Activated naive CD8-positive, alpha-beta T cell treated with anti-CD3 and anti-CD28 coated beads, Interleukin-2, amount 50 U/mL, for 24 hours (primary cell): ENCODE measurements at regions not wholly inside any gene's neighbourhood (a gene's known extent, or its start where the extent isn't known, plus 50 kb on each side); places are given as distances from the start of the nearest gene placed in this dataset.
"Not testable (repeated sequence)": the region's sequence is repeated elsewhere in the genome, so short reads cannot be mapped to it uniquely, and the experiment has no call there.

Experiments used
- ATAC-seq: fragments of 150-1000 bp; cut with Tn5 transposase; one replicate; pipeline ENCODE4 v1.10.0; 2021
- DNase-seq: peaks from one replicate; pipeline ENCODE4 v3.0.0; 2021
- H3K27ac Mint-ChIP-seq: one replicate; pipeline ENCODE4 v1.8.0; 2021; ENCODE audit warnings: mild to moderate bottlenecking, mixed read lengths
- H3K27me3 Mint-ChIP-seq: one replicate; pipeline ENCODE4 v1.8.0; 2021; ENCODE audit warnings: mixed read lengths
- H3K36me3 Mint-ChIP-seq: one replicate; pipeline ENCODE4 v1.8.0; 2021; ENCODE audit warnings: low read depth, mixed read lengths
- H3K4me1 Mint-ChIP-seq: one replicate; pipeline ENCODE4 v1.8.0; 2021; ENCODE audit warnings: mixed read lengths
- H3K4me3 Mint-ChIP-seq: one replicate; pipeline ENCODE4 v1.8.0; 2021; ENCODE audit warnings: mild to moderate bottlenecking, moderate library complexity, mixed read lengths
- H3K9me3 Mint-ChIP-seq: one replicate; pipeline ENCODE4 v1.8.0; 2021; ENCODE audit warnings: mixed read lengths

DNA sequence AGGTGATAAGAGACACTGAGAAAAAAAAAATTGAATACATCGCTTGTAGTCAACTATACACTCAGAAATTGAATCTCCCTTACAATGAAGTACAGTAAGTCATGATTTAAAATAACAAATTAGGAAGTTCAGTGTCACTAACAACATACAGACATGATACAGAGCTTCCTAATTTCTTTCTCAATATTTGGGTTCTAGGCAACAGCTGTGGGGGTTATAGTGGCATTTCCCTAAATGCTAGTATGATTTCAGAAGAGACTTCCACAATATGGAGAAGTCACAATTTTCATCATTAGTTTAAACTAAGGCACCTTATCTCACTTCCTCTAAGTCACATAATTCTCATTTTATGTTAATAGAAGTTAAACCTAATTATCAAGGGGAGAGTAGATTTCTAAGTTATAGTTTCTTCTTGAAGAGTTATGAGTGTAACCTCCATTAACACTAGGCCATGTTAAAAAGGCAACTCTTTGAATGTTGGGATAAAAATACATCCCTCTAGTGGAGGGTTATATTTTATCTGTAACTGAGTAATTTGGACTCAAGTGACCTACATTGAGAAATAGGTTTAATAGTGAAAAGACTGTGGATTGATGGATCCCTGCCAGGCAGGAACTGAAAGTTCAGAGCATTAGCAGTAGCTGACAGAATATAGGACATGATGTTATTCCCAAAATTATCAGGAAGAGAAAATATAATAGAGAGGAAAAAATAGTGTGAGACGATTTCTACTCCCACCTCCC, 286.0 kb upstream of the SUCLG2 start:
- no peaks in the 10 kb centered on the region for H3K36me3 Mint-ChIP-seq
- ATAC-seq (no peak), DNase-seq (no peak)
- H3K4me3 Mint-ChIP-seq: no peak overlapping the region
- peaks cover 14% of the 10 kb centered on the region for H3K9me3 Mint-ChIP-seq
- H3K4me1 Mint-ChIP-seq: peaks cover 14% of the 10 kb centered on the region
- H3K27me3 Mint-ChIP-seq: no peaks in the 10 kb centered on the region
- no peak overlapping the region for H3K27ac Mint-ChIP-seq

DNA sequence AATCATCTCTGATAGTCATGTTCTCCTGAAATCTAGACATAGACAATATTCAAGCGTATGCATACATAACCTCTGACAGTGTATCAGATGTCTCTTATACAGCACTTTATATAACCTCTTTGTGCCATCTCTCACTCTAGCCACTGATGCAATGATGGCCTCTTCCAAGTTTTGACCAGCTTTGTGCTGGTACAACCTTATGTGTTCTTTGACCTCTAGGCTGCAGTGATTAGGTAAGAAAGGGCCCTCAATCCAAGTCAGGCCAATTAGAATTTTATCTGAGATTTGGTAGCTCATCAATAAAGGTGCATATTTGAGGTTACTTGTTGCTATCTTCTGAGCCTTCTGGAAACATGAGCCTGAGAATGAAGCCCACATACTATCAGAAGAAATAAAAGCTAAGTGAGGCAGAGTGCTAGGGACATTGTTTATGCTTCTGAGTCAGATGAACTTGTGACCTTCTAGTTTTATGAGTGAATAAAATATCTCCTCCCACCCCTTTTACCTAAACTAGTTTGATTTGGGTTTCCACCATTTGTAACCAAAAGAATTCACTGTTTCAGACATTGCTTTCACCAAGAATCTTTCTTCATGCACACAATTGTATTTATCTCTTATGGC, 283.2 kb upstream of the SUCLG2 start:
- DNase-seq (no peak), ATAC-seq (no peak)
- peaks cover 14% of the 10 kb centered on the region for H3K4me1 Mint-ChIP-seq
- H3K4me3 Mint-ChIP-seq: no peak overlapping the region
- H3K27me3 Mint-ChIP-seq: no peaks in the 10 kb centered on the region
- H3K36me3 Mint-ChIP-seq: no peaks in the 10 kb centered on the region
- H3K9me3 Mint-ChIP-seq: peaks cover 13% of the 10 kb centered on the region
- no peak overlapping the region for H3K27ac Mint-ChIP-seq

DNA sequence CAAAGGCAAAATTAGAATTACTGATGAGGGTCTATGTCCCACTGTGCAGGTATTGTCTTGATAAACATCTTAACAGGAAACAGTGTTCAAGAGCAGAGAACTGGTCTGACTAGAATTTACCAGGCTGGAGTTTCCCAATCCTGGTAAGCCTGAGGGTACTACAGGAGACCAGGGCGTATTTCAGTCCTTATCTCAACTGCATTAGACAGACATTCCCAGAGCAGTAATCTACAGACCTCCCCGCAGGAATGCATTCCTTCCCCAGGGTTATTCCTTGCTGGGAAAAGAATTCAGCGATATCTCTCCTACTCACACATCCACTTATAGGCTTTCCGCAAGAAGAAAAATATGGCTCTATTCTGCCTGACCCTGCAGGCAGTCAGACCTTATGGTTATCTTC, 276.0 kb upstream of the SUCLG2 start:
- DNase-seq, H3K36me3 Mint-ChIP-seq: not testable (repeated sequence)

DNA sequence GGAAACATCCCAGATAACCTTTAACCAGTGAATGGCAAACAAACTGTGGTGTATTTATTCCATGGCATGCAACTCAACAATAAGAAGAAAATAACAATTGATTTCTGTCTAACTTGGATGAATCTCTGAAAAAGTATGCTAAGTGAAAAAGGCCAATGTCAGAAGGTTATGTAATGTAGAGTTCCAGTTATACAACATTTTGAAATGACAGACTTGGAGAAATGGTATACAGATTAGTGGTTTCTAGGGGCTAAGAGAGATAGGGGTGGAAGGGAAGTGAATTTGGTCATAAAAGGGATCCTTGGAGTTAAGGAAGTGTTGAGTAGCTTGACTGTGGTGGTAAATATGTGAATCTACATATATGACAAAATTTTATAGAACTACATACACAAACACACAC, 269.4 kb upstream of the SUCLG2 start:
- ATAC-seq: no peak
- peaks cover 15% of the 10 kb centered on the region for H3K9me3 Mint-ChIP-seq
- DNase-seq: no peak
- H3K27me3 Mint-ChIP-seq: no peaks in the 10 kb centered on the region
- H3K4me1 Mint-ChIP-seq: no peaks in the 10 kb centered on the region
- no peak overlapping the region for H3K27ac Mint-ChIP-seq
- H3K4me3 Mint-ChIP-seq: no peak overlapping the region
- no peaks in the 10 kb centered on the region for H3K36me3 Mint-ChIP-seq

More for the DNA sequence above, 276.0 kb upstream of the SUCLG2 start:
- not testable (repeated sequence) for H3K27me3 Mint-ChIP-seq, H3K4me3 Mint-ChIP-seq, H3K4me1 Mint-ChIP-seq, ATAC-seq, H3K27ac Mint-ChIP-seq
- peaks cover 10% of the 10 kb centered on the region for H3K9me3 Mint-ChIP-seq

DNA sequence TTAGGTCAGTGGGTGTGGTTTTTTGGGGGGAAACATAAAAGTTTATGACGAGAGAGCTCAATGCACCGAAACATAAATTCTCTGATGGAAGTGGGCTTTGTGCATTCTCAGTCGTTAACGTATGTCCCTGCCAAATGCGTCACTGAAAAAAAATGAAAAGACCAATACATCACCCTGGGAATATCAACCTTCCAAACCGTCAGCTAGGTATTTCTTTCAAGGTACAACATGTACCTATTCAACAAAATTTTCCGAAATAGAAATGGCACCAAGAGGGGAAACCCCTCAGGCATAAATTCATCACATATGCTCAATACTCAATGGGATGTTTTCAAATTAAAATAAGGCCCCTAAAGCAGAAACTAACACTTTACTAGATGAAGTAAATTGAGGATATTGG, 266.6 kb upstream of the SUCLG2 start:
- peaks cover 15% of the 10 kb centered on the region for H3K9me3 Mint-ChIP-seq
- H3K4me1 Mint-ChIP-seq: no peaks in the 10 kb centered on the region
- H3K27ac Mint-ChIP-seq: no peak overlapping the region
- DNase-seq: no peak
- H3K36me3 Mint-ChIP-seq: no peaks in the 10 kb centered on the region
- ATAC-seq: no peak
- no peaks in the 10 kb centered on the region for H3K27me3 Mint-ChIP-seq
- H3K4me3 Mint-ChIP-seq: no peak overlapping the region

DNA sequence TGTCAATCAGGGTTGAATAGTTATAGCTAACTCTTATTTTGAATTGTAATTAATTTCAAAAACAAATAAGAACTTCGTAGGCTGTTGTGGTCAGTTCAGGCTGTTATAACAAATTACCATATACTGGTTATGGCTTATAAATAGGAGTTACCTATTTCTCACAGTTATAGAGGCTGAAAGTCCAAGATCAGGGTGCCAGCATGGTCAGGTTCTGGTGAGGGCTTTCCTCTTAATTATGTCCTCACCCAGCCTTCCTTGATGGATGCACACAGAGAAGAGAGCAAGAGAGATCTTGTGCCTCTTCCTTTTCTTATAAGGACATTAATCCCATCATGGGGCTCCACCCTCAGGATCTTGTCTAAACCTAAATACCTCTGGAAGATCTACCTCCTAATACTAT, 265.9 kb upstream of the SUCLG2 start:
- no peak overlapping the region for H3K27ac Mint-ChIP-seq
- H3K4me3 Mint-ChIP-seq: no peak overlapping the region
- H3K27me3 Mint-ChIP-seq: no peaks in the 10 kb centered on the region
- no peak for DNase-seq
- H3K4me1 Mint-ChIP-seq: no peaks in the 10 kb centered on the region
- H3K9me3 Mint-ChIP-seq: peaks cover 10% of the 10 kb centered on the region
- no peak for ATAC-seq
- no peaks in the 10 kb centered on the region for H3K36me3 Mint-ChIP-seq

DNA sequence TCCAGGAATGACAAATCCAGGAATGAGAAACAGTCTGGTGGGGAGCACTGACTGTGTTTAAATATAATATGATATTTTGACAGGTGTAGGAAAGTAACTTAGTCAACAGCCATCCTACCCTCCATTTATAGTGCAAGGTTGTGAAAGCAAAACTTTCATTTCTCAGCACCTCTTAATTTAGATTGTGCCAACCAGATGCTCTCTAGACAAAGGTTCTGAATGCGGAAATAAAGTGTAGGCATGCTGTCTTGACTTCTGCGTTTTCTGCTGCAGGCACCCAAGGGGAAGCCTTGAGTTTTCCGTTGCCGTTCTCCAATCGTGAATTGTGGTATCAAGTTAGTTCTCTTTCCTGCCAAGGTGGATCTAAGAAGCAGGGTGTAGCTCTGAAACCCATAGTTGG, 261.9 kb upstream of the SUCLG2 start:
- Mint-ChIP-seq H3K36me3 (no peaks in the 10 kb centered on the region), H3K27ac (no peak overlapping the region), H3K9me3 (no peaks in the 10 kb centered on the region), H3K4me3 (no peak overlapping the region), H3K27me3 (no peaks in the 10 kb centered on the region), H3K4me1 (no peaks in the 10 kb centered on the region)
- ATAC-seq: no peak
- DNase-seq: no peak

DNA sequence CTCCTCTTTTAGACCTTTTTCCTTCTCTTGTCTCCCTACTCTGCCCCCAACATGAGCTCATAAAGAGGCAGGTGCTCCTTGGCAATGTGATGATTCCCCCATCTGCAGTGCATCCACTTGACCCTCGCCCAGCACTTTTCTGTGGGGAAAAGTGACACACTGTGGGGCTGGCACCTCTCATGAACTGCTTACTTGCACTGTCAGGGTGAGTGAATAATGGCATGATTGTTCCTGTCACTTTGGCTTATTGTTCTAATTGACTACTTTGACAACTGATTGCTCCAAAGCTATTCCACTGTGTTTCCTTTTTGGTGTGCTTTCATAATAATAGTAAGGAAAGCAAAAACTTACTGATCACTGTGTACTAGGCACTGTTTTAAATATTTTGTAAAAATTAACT, 253.3 kb upstream of the SUCLG2 start:
- H3K27ac Mint-ChIP-seq: no peak overlapping the region

DNA sequence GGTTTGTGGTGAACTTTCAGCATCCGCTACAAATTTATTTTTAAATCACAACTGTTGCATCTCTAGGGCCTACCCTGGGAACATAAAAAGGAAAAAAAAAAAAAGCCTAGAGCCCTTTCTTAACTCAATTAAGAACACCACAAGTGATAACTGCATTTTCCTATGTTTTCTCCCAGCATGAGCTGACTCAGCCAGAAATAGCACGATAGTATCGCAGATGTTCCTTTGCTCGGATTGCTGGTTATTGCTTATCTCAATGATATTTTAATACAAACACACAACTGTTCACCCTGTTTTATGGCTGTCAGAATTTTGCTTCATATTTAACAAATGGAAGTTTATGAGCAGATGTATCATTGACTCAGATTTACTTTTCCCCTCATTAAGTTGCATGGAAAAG, 251.8 kb upstream of the SUCLG2 start:
- Mint-ChIP-seq H3K9me3 (no peaks in the 10 kb centered on the region), H3K4me1 (peaks cover 11% of the 10 kb centered on the region), H3K27ac (no peak overlapping the region), H3K36me3 (no peaks in the 10 kb centered on the region), H3K27me3 (no peaks in the 10 kb centered on the region), H3K4me3 (no peak overlapping the region)
- DNase-seq (no peak), ATAC-seq (no peak)

More for the DNA sequence above, 253.3 kb upstream of the SUCLG2 start:
- Mint-ChIP-seq H3K36me3 (no peaks in the 10 kb centered on the region), H3K27me3 (no peaks in the 10 kb centered on the region), H3K4me1 (peaks cover 11% of the 10 kb centered on the region), H3K4me3 (no peak overlapping the region), H3K9me3 (no peaks in the 10 kb centered on the region)
- DNase-seq: no peak
- ATAC-seq: no peak

DNA sequence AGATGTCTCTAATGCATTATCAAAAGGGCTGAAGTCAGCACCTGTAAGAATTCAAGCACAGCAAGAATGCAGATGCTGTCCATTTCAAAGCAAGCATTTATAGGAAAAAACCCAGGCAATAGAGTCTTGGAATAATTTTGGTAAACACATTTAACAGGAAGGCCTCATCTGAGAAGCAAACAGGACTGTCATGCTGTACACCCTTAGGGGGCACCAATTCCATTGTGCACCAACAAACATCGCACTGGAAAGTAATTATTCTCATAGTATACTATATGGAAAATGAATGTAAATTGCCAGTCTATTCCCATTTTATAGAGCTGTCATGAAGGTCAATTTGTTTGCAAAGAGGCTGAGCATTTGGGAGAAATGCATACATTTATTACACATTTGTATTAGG, 247.3 kb upstream of the SUCLG2 start:
- Mint-ChIP-seq H3K27me3 (no peaks in the 10 kb centered on the region), H3K4me3 (no peak overlapping the region)

DNA sequence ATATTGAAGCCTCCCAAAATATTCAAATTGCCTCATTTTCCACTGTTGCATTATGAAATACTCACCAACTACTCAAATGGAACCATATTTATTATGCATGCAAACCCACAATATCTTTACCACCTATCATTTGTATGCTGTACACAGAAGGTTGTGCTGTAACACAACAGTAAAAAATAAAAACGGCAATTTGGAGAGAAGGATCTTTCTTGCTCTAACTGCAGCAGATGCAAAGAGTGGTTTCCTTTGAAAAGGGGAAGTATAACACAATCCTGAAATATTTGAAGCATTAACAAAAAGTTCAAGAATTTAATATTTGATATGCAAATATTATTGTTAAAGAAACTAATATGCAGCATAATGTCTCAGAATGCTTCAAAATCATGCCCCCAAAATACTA, 244.5 kb upstream of the SUCLG2 start:
- Mint-ChIP-seq H3K27ac (no peak overlapping the region), H3K4me1 (no peaks in the 10 kb centered on the region), H3K36me3 (no peaks in the 10 kb centered on the region), H3K4me3 (no peak overlapping the region), H3K9me3 (no peaks in the 10 kb centered on the region), H3K27me3 (no peaks in the 10 kb centered on the region)
- DNase-seq (no peak), ATAC-seq (no peak)

More for the DNA sequence above, 247.3 kb upstream of the SUCLG2 start:
- no peaks in the 10 kb centered on the region for H3K36me3 Mint-ChIP-seq
- no peak overlapping the region for H3K27ac Mint-ChIP-seq
- DNase-seq (no peak), ATAC-seq (no peak)
- H3K4me1 Mint-ChIP-seq: peaks cover 8% of the 10 kb centered on the region
- H3K9me3 Mint-ChIP-seq: no peaks in the 10 kb centered on the region

DNA sequence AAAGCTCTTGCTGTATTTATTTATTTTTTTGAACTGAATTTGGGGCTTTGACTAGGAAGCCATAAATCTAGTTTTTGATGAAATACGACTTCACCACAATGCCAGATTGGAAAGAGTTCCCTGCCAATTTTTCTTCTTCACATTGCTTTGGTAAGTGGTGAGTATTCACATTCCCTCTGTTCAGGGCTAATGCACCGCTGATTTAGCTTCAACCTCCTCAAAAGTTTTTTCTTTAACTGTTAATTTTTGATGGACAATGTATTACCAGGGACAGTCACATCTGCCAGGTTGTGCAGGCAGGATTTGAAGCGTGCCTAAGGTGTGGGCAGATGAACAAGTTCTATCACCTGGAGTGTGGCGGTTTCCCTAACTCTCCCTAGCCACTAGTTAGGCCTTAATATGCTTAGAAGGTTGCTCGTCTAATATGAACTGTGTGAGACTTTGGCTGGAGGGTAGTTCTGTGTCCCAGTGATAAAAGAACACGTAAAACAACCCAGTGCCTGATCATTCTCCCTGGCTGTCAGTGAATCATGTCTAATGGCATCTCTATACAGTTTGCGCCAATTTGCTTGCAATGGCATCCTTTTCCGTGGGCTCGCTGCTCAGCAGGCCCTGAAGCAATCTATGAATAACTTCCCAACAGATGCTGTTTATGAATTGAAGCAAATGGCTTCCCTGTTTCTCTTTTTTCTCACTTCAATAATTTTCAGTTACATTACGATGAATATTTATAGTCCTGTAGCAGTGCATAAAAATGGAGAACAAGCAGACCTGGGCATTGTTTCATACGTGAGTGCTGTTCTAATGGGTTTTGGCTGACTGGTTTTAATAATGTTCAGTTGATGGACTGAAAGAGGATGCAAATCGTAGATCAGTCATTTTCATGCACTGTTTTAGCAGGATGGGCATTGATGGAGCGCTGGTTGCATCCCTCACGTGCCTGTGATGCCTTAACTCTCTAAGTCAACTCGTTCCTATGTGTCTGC, 243.2 kb upstream of the SUCLG2 start:
- no peaks in the 10 kb centered on the region for H3K27me3 Mint-ChIP-seq
- no peak overlapping the region for H3K27ac Mint-ChIP-seq
- H3K36me3 Mint-ChIP-seq: no peaks in the 10 kb centered on the region
- no peak overlapping the region for H3K4me3 Mint-ChIP-seq
- H3K4me1 Mint-ChIP-seq: no peaks in the 10 kb centered on the region
- no peaks in the 10 kb centered on the region for H3K9me3 Mint-ChIP-seq
- DNase-seq (no peak), ATAC-seq (no peak)

DNA sequence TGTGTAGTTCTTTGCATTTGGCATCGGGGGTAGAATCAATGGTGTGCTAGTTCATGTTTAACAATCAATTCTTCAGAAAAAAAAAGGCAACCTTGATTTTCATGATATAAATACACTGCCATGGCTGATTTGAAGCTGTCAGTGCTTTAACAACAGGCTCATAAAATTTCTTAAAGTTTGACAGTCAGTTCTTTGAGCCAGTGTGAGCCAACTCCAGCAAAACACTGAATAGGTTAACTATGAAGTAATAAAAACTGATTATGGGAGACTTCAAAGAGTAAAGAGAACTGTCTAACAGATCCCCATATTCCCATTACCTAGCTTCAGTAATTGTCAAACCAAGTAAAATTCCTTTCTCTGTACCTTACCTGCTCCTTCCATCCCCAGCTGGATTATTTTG, 241.7 kb upstream of the SUCLG2 start:
- ATAC-seq (no peak), DNase-seq (no peak)
- H3K27ac Mint-ChIP-seq: no peak overlapping the region
- no peaks in the 10 kb centered on the region for H3K4me1 Mint-ChIP-seq
- H3K4me3 Mint-ChIP-seq: no peak overlapping the region
- H3K36me3 Mint-ChIP-seq: no peaks in the 10 kb centered on the region
- peaks cover 3% of the 10 kb centered on the region for H3K9me3 Mint-ChIP-seq
- no peaks in the 10 kb centered on the region for H3K27me3 Mint-ChIP-seq

DNA sequence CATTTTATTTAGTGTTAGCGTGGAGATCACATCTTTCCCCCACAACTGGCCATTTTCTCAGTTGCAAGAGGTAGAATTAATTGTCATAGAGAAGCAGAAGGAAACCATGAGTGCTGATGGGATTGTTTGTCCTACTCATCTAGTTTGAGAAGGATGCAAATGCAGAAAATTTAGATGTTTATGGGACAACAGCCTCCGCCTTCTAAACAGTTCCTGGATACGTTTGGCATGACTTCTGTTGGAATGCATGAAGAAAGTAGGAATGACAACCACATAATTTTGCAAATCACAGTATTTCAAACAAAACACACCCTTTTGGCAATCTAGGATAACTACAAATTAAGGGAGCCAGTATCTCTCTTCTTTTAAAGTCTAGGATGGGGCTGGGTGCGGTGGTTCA, 240.1 kb upstream of the SUCLG2 start:
- Mint-ChIP-seq H3K36me3 (no peaks in the 10 kb centered on the region), H3K27ac (no peak overlapping the region), H3K4me1 (no peaks in the 10 kb centered on the region), H3K9me3 (peaks cover 13% of the 10 kb centered on the region), H3K4me3 (no peak overlapping the region), H3K27me3 (no peaks in the 10 kb centered on the region)
- no peak for DNase-seq
- no peak for ATAC-seq

DNA sequence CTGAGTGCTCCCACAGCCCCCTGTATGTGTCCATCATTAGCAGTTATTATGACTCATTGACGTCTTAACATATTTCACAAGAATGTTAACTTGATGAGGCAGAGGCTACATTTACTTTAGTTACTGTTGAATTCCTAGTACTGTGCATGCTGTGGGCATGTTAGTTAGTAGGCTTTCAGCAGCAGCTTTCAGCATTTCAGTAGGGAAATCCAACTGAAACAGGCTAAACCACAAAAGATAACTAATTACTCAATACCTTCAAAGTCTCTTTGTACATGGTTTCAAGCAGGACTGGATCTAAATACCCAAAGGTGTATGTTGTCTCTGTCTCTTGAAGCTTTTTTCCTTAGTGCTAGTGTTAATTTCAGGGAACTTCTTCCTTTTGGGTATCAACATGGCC, 229.9 kb upstream of the SUCLG2 start:
- H3K27ac Mint-ChIP-seq: no peak overlapping the region
- ATAC-seq (no peak), DNase-seq (no peak)
- H3K36me3 Mint-ChIP-seq: peaks cover 3% of the 10 kb centered on the region
- no peak overlapping the region for H3K4me3 Mint-ChIP-seq
- H3K27me3 Mint-ChIP-seq: no peaks in the 10 kb centered on the region
- H3K4me1 Mint-ChIP-seq: no peaks in the 10 kb centered on the region
- peaks cover 9% of the 10 kb centered on the region for H3K9me3 Mint-ChIP-seq
